Small intestine (tissue), 7 donors: ENCODE measurements at regions not wholly inside any gene's neighbourhood (a gene's known extent, or its start where the extent isn't known, plus 50 kb on each side); places are given as distances from the start of the nearest gene placed in this dataset.

Experiments
- DNase-seq, 2 donors: peaks; one replicate each; pipeline versions ENCODE4 v3.0.0 to v3.0.0-alpha.2; 2013
- FAIRE-seq: peaks from 2 replicates; lab custom pipeline; 2012; peaks lifted over from hg19 to GRCh38; lab: Jason Lieb, UNC
- H3K27ac ChIP-seq, 3 donors: one replicate each; pipeline ENCODE4 v1.5.1; 2013; ENCODE audit warnings: low read length in 2 of 3, mild to moderate bottlenecking in 2 of 3, control low read depth in 1 of 3, inconsistent platforms in 1 of 3, low read depth in 1 of 3, moderate library complexity in 1 of 3
- H3K27me3 ChIP-seq, 3 donors: one replicate each; pipeline ENCODE4 v1.6.1; 2013; ENCODE audit warnings: low read length in 3 of 3, inconsistent platforms in 1 of 3; ENCODE audit not compliant: control insufficient read depth in 3 of 3, insufficient read depth in 3 of 3
- H3K36me3 ChIP-seq, 3 donors: one replicate each; pipeline ENCODE4 v1.6.1; 2013; ENCODE audit warnings: low read length in 3 of 3, inconsistent platforms in 1 of 3, low read depth in 1 of 3, mild to moderate bottlenecking in 1 of 3, moderate library complexity in 1 of 3; ENCODE audit not compliant: control insufficient read depth in 3 of 3, insufficient read depth in 2 of 3
- H3K4me1 ChIP-seq, 3 donors: one replicate each; pipeline ENCODE4 v1.6.1; 2013; ENCODE audit warnings: low read length in 2 of 3, inconsistent platforms in 1 of 3, low read depth in 1 of 3, mild to moderate bottlenecking in 1 of 3, moderate library complexity in 1 of 3; ENCODE audit not compliant: control insufficient read depth in 3 of 3, insufficient read depth in 2 of 3
- H3K4me3 ChIP-seq, 3 donors: one replicate each; pipeline ENCODE4 v1.5.1; 2013; ENCODE audit warnings: low read length in 3 of 3, control low read depth in 1 of 3, inconsistent platforms in 1 of 3, low read depth in 1 of 3, mild to moderate bottlenecking in 1 of 3, moderate library complexity in 1 of 3
- H3K9me3 ChIP-seq, 2 donors: one replicate each; pipeline ENCODE4 v1.6.1; 2013; ENCODE audit warnings: low read depth in 1 of 2, low read length in 1 of 2; ENCODE audit not compliant: control insufficient read depth in 2 of 2, insufficient read depth in 1 of 2
- WGBS, 3 donors: extraction: QIAGEN DNeasy Blood & Tissue Kit; methylation state at CpG; one replicate each; pipeline ENCODE4 v1.1.7; 2013; 5-methylcytosine and 5-hydroxymethylcytosine counted together
- donor health status: healthy with polysubstance abuse.
- donor health status: control.
- donor health status: control.
- donor health status: Bipolar disorder and iron deficiency.
- donor health status: healthy.

- no peaks in the 10 kb centered on the region for H3K9me3 ChIP-seq
- H3K4me1 ChIP-seq: peaks cover 0 to 18% (median 2%) of the 10 kb centered on the region in 3 donors
- no peak overlapping the region for H3K4me3 ChIP-seq
- DNase-seq (no peak), FAIRE-seq (no peak)
- H3K27ac ChIP-seq: peak overlapping the region in 1 of 3 donors; percentile 34
- H3K27me3 ChIP-seq: no peaks in the 10 kb centered on the region
- WGBS, 3 donors: 61 to 82% (median 64%) methylated on average over 3 of the region's 3 CpGs
- H3K36me3 ChIP-seq: no peaks in the 10 kb centered on the region
Measured at GRCh38 chr14:65348137-65348536, 64.4 kb upstream of the FUT8 start.

GRCh38 chr14:65349100-65349499 is 63.4 kb upstream of the FUT8 start:
- Histone ChIP-seq H3K27me3 (no peaks in the 10 kb centered on the region), H3K27ac (peak overlapping the region in 1 of 3 donors; percentile 27), H3K4me3 (no peak overlapping the region), H3K4me1 (peaks cover 0 to 19% (median 2%) of the 10 kb centered on the region in 3 donors), H3K9me3 (no peaks in the 10 kb centered on the region), H3K36me3 (no peaks in the 10 kb centered on the region)
- 84 to 96% (median 92%) methylated on average over 4 of the region's 4 CpGs for WGBS, 3 donors
- DNase-seq: peak in 1 of 2 donors; percentile 73
- no peak for FAIRE-seq

- no peaks in the 10 kb centered on the region for H3K9me3 ChIP-seq
- FAIRE-seq (no peak), DNase-seq (no peak)
- H3K4me3 ChIP-seq: no peak overlapping the region
- H3K36me3 ChIP-seq: no peaks in the 10 kb centered on the region
- no peaks in the 10 kb centered on the region for H3K27me3 ChIP-seq
- 82 to 88% (median 88%) methylated on average over 6 of the region's 6 CpGs for WGBS, 3 donors
- no peak overlapping the region for H3K27ac ChIP-seq
- peaks cover 0 to 33% (median 4%) of the 10 kb centered on the region in 3 donors for H3K4me1 ChIP-seq
Measured at GRCh38 chr14:65351493-65352194, 60.9 kb upstream of the FUT8 start.

GRCh38 chr14:65352964-65353530 is 59.5 kb upstream of the FUT8 start:
- WGBS, 3 donors: 35 to 58% (median 54%) methylated on average over 2 of the region's 2 CpGs
- Histone ChIP-seq H3K27ac (peak overlapping the region in 1 of 3 donors; percentile 61), H3K4me3 (no peak overlapping the region), H3K27me3 (no peaks in the 10 kb centered on the region), H3K9me3 (no peaks in the 10 kb centered on the region), H3K4me1 (peaks cover 0 to 26% (median 11%) of the 10 kb centered on the region in 3 donors), H3K36me3 (no peaks in the 10 kb centered on the region)
- FAIRE-seq: no peak
- peak in 1 of 2 donors; percentile 80 for DNase-seq

GRCh38 chr14:65354131-65354530 is 58.4 kb upstream of the FUT8 start:
- FAIRE-seq: no peak
- no peak for DNase-seq
- WGBS, 3 donors: 89 to 96% (median 90%) methylated on average over 3 of the region's 3 CpGs
- peak overlapping the region in 2 of 3 donors; percentile 25 to 73 for H3K27ac ChIP-seq
- peaks cover 0 to 22% (median 11%) of the 10 kb centered on the region in 3 donors for H3K4me1 ChIP-seq
- H3K27me3 ChIP-seq: no peaks in the 10 kb centered on the region
- H3K9me3 ChIP-seq: no peaks in the 10 kb centered on the region
- no peaks in the 10 kb centered on the region for H3K36me3 ChIP-seq
- H3K4me3 ChIP-seq: no peak overlapping the region

- H3K4me3 ChIP-seq: no peak overlapping the region
- DNase-seq: peak; percentile 28 to 69
- no peaks in the 10 kb centered on the region for H3K9me3 ChIP-seq
- 34 to 65% (median 47%) methylated on average over 4 of the region's 4 CpGs for WGBS, 3 donors
- no peaks in the 10 kb centered on the region for H3K27me3 ChIP-seq
- peak overlapping the region in 2 of 3 donors; percentile 17 to 73 for H3K27ac ChIP-seq
- peaks cover 0 to 22% (median 14%) of the 10 kb centered on the region in 3 donors for H3K4me1 ChIP-seq
- no peak for FAIRE-seq
- no peaks in the 10 kb centered on the region for H3K36me3 ChIP-seq
Measured at GRCh38 chr14:65354715-65355114, 57.8 kb upstream of the FUT8 start.

GRCh38 chr14:65356327-65356836 is 56.1 kb upstream of the FUT8 start:
- Histone ChIP-seq H3K9me3 (no peaks in the 10 kb centered on the region), H3K27me3 (no peaks in the 10 kb centered on the region), H3K4me3 (no peak overlapping the region), H3K27ac (peak overlapping the region in 1 of 3 donors; percentile 81), H3K36me3 (no peaks in the 10 kb centered on the region), H3K4me1 (peaks cover 0 to 22% (median 14%) of the 10 kb centered on the region in 3 donors)
- peak in 1 of 2 donors; percentile 58 for DNase-seq
- no peak for FAIRE-seq
- 19 to 51% (median 45%) methylated on average over 5 of the region's 5 CpGs for WGBS, 3 donors

GRCh38 chr14:65357113-65357512 is 55.4 kb upstream of the FUT8 start:
- FAIRE-seq: no peak
- H3K27me3 ChIP-seq: no peaks in the 10 kb centered on the region
- no peak for DNase-seq
- H3K36me3 ChIP-seq: no peaks in the 10 kb centered on the region
- 23 to 32% (median 23%) methylated on average over 2 of the region's 2 CpGs for WGBS, 3 donors
- H3K4me1 ChIP-seq: peaks cover 0 to 22% (median 14%) of the 10 kb centered on the region in 3 donors
- no peak overlapping the region for H3K4me3 ChIP-seq
- no peaks in the 10 kb centered on the region for H3K9me3 ChIP-seq
- H3K27ac ChIP-seq: peak overlapping the region in 1 of 3 donors; percentile 81
